ENCODE measurements at regions not wholly inside any gene's neighbourhood (a gene's known extent, or its start where the extent isn't known, plus 50 kb on each side); places are given as distances from the start of the nearest gene placed in this dataset.

DNA sequence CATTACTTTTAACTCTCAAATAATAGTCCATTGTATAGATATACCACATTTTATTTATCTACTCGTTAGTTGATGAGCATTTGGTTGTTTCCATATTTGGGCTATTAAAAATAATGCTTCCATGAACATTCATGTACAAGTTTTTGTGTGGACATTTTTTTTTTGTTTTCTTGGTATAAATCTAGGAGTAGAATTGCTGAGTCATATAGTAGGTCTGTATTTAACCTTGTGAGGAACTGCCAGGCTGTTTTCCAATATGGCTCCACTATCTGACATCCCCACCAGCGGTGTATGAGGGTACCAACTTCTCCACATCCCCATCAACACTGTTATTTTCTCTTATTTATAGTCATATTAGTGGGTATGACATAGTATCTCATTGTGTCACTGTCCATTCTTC lies 143.1 kb downstream of the RAP2A start:
- TF ChIP-seq, protein P1, sequence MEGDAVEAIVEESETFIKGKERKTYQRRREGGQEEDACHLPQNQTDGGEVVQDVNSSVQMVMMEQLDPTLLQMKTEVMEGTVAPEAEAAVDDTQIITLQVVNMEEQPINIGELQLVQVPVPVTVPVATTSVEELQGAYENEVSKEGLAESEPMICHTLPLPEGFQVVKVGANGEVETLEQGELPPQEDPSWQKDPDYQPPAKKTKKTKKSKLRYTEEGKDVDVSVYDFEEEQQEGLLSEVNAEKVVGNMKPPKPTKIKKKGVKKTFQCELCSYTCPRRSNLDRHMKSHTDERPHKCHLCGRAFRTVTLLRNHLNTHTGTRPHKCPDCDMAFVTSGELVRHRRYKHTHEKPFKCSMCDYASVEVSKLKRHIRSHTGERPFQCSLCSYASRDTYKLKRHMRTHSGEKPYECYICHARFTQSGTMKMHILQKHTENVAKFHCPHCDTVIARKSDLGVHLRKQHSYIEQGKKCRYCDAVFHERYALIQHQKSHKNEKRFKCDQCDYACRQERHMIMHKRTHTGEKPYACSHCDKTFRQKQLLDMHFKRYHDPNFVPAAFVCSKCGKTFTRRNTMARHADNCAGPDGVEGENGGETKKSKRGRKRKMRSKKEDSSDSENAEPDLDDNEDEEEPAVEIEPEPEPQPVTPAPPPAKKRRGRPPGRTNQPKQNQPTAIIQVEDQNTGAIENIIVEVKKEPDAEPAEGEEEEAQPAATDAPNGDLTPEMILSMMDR (IDR thresholded peaks at IDR 0.05), result no peak
- TF ChIP-seq, protein P2, sequence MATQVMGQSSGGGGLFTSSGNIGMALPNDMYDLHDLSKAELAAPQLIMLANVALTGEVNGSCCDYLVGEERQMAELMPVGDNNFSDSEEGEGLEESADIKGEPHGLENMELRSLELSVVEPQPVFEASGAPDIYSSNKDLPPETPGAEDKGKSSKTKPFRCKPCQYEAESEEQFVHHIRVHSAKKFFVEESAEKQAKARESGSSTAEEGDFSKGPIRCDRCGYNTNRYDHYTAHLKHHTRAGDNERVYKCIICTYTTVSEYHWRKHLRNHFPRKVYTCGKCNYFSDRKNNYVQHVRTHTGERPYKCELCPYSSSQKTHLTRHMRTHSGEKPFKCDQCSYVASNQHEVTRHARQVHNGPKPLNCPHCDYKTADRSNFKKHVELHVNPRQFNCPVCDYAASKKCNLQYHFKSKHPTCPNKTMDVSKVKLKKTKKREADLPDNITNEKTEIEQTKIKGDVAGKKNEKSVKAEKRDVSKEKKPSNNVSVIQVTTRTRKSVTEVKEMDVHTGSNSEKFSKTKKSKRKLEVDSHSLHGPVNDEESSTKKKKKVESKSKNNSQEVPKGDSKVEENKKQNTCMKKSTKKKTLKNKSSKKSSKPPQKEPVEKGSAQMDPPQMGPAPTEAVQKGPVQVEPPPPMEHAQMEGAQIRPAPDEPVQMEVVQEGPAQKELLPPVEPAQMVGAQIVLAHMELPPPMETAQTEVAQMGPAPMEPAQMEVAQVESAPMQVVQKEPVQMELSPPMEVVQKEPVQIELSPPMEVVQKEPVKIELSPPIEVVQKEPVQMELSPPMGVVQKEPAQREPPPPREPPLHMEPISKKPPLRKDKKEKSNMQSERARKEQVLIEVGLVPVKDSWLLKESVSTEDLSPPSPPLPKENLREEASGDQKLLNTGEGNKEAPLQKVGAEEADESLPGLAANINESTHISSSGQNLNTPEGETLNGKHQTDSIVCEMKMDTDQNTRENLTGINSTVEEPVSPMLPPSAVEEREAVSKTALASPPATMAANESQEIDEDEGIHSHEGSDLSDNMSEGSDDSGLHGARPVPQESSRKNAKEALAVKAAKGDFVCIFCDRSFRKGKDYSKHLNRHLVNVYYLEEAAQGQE (IDR thresholded peaks at IDR 0.05; ENCODE audit: insufficient read depth in 1 of 2, low read depth in 2 of 2, low read length in 1 of 2), result no peak
- no peak for TF ChIP-seq POLR2AphosphoS5 (IDR thresholded peaks at IDR 0.05; ENCODE audit: low read depth, low read length)
